Vagina (tissue), 2 donors: ENCODE measurements at regions not wholly inside any gene's neighbourhood (a gene's known extent, or its start where the extent isn't known, plus 50 kb on each side); places are given as distances from the start of the nearest gene placed in this dataset.

Experiments
- DNase-seq, 2 donors: peaks; one replicate each; pipeline ENCODE4 v3.0.0-alpha.2; 2017; ENCODE audit errors: extremely low spot score in 2 of 2
- H3K27ac ChIP-seq: fragments of 200-600 bp; sonication (generic); one replicate; pipeline ENCODE4 v1.5.1; 2019
- H3K27me3 ChIP-seq: fragments of 200-600 bp; sonication (generic); one replicate; pipeline ENCODE4 v1.5.1; 2019
- H3K36me3 ChIP-seq, 2 donors: fragments of 200-600 bp; sonication (generic); one replicate each; pipeline ENCODE4 v1.5.1; 2017 to 2019
- H3K4me1 ChIP-seq: fragments of 200-600 bp; sonication (generic); one replicate; pipeline ENCODE4 v1.5.1; 2019
- H3K4me3 ChIP-seq, 2 donors: fragments of 200-600 bp; sonication (generic); 1 replicate in 1 of 2; 2 replicates in 1 of 2; pipeline ENCODE4 v1.5.1; 2016 to 2019
- H3K9me3 ChIP-seq: fragments of 200-600 bp; sonication (generic); one replicate; pipeline ENCODE4 v1.5.1; 2019
- CTCF ChIP-seq, 3 experiments: fragments of 450-650 bp in 2 of 3; fragments of 200-600 bp in 1 of 3; sonication (generic) in 1 of 3; IDR thresholded peaks; one replicate each; pipeline ENCODE4 v1.5.1; 2017 to 2019; ENCODE audit warnings: antibody characterized with exemption in 3 of 3, mild to moderate bottlenecking in 2 of 3, moderate library complexity in 2 of 3
- POLR2A ChIP-seq, 2 donors: fragments of 450-650 bp; IDR thresholded peaks; one replicate each; pipeline ENCODE4 v1.6.1; 2017; ENCODE audit warnings: antibody characterized with exemption in 2 of 2, mild to moderate bottlenecking in 2 of 2, moderate library complexity in 2 of 2
- POLR2AphosphoS5 ChIP-seq, 2 donors: sonication (generic); formaldehyde crosslinking; IDR thresholded peaks; one replicate each; pipeline ENCODE4 v1.9.0; 2017; ENCODE audit warnings: antibody characterized with exemption in 2 of 2, mild to moderate bottlenecking in 2 of 2, low read depth in 1 of 2; ENCODE audit not compliant: insufficient read depth in 1 of 2
- intact Hi-C: fragments of 100-400 bp; cut with DNase I; formaldehyde crosslinking; loops from one replicate; pipeline ENCODE4 v1.15.1; 2023

GRCh38 chr2:48109491-48110204 lies 203.3 kb upstream of the FBXO11 start:
- Histone ChIP-seq H3K27me3 (no peaks in the 10 kb centered on the region), H3K9me3 (no peaks in the 10 kb centered on the region), H3K36me3 (no peaks in the 10 kb centered on the region), H3K4me3 (no peak overlapping the region), H3K27ac (no peak overlapping the region), H3K4me1 (peaks cover 45% of the 10 kb centered on the region)
- intact Hi-C loops: loop anchor here (5.0 to 10.0 kb wide), 3 partner anchors 202 to 335 kb away; partner anchors contain the start of gene FBXO11
- no peak for TF ChIP-seq POLR2AphosphoS5 (IDR thresholded peaks at IDR 0.05; ENCODE audit: insufficient read depth in 1 of 2, low read depth in 1 of 2)
- TF ChIP-seq CTCF (IDR thresholded peaks at IDR 0.05): no peak
- TF ChIP-seq POLR2A (IDR thresholded peaks at IDR 0.05): no peak
- no peak for DNase-seq

- peaks cover 45% of the 10 kb centered on the region for H3K4me1 ChIP-seq
- no peaks in the 10 kb centered on the region for H3K9me3 ChIP-seq
- no peak for TF ChIP-seq CTCF (IDR thresholded peaks at IDR 0.05)
- no peak for TF ChIP-seq POLR2AphosphoS5 (IDR thresholded peaks at IDR 0.05; ENCODE audit: insufficient read depth in 1 of 2, low read depth in 1 of 2)
- TF ChIP-seq POLR2A (IDR thresholded peaks at IDR 0.05): no peak
- H3K4me3 ChIP-seq: no peak overlapping the region
- intact Hi-C loops: no loop called here
- no peaks in the 10 kb centered on the region for H3K36me3 ChIP-seq
- DNase-seq: no peak
- no peaks in the 10 kb centered on the region for H3K27me3 ChIP-seq
- no peak overlapping the region for H3K27ac ChIP-seq
Measured at GRCh38 chr2:48110492-48110891, 204.0 kb upstream of the FOXN2 start.

- no peaks in the 10 kb centered on the region for H3K36me3 ChIP-seq
- TF ChIP-seq POLR2A (IDR thresholded peaks at IDR 0.05) (no peak), POLR2AphosphoS5 (IDR thresholded peaks at IDR 0.05; ENCODE audit: insufficient read depth in 1 of 2, low read depth in 1 of 2) (peak in 1 of 2 donors; percentile 24)
- intact Hi-C loops: no loop called here
- H3K27me3 ChIP-seq: no peaks in the 10 kb centered on the region
- H3K9me3 ChIP-seq: no peaks in the 10 kb centered on the region
- no peak overlapping the region for H3K4me3 ChIP-seq
- peaks cover 27% of the 10 kb centered on the region for H3K4me1 ChIP-seq
- peak overlapping the region; percentile 70 for H3K27ac ChIP-seq
- no peak for DNase-seq
Measured at GRCh38 chr2:48112911-48113680, 201.4 kb upstream of the FOXN2 start.

- no peaks in the 10 kb centered on the region for H3K36me3 ChIP-seq
- peak overlapping the region; percentile 70 for H3K27ac ChIP-seq
- no peaks in the 10 kb centered on the region for H3K27me3 ChIP-seq
- H3K4me1 ChIP-seq: peaks cover 27% of the 10 kb centered on the region
- intact Hi-C loops: no loop called here
- no peak overlapping the region for H3K4me3 ChIP-seq
- DNase-seq: no peak
- TF ChIP-seq CTCF (IDR thresholded peaks at IDR 0.05): no peak
- TF ChIP-seq POLR2AphosphoS5 (IDR thresholded peaks at IDR 0.05; ENCODE audit: insufficient read depth in 1 of 2, low read depth in 1 of 2): no peak
- no peak for TF ChIP-seq POLR2A (IDR thresholded peaks at IDR 0.05)
- H3K9me3 ChIP-seq: no peaks in the 10 kb centered on the region
Measured at GRCh38 chr2:48113767-48114166, 200.7 kb upstream of the FOXN2 start.

GRCh38 chr2:48114256-48114655 lies 200.2 kb upstream of the FOXN2 start:
- Histone ChIP-seq H3K4me1 (peaks cover 27% of the 10 kb centered on the region), H3K36me3 (no peaks in the 10 kb centered on the region), H3K9me3 (no peaks in the 10 kb centered on the region), H3K27ac (peak overlapping the region; percentile 70), H3K27me3 (no peaks in the 10 kb centered on the region), H3K4me3 (no peak overlapping the region)
- intact Hi-C loops: no loop called here
- TF ChIP-seq CTCF (IDR thresholded peaks at IDR 0.05) (no peak), POLR2AphosphoS5 (IDR thresholded peaks at IDR 0.05; ENCODE audit: insufficient read depth in 1 of 2, low read depth in 1 of 2) (peak in 1 of 2 donors; percentile 28), POLR2A (IDR thresholded peaks at IDR 0.05) (no peak)
- no peak for DNase-seq
